K562 (cell line): ENCODE measurements at regions not wholly inside any gene's neighbourhood (a gene's known extent, or its start where the extent isn't known, plus 50 kb on each side); places are given as distances from the start of the nearest gene placed in this dataset.

Experiments used
- ATAC-seq: fragments of 200-7000 bp; cut with Tn5 transposase; 3 replicates; pipeline ENCODE4 v1.9.1; 2020; ENCODE audit warnings: moderate library complexity
- BruUV-seq: library from RNA; stranded (reverse); fragments of 400-500 nt; replicated peaks from 2 replicates; lab custom pipeline; 2021; lab: Mats Ljungman, UMichigan
- CTCF ChIA-PET: fragments of 300-600 bp; formaldehyde crosslinking; extraction: SDS; loops from one replicate; lab custom pipeline; 2021; ENCODE audit warnings: low intra/inter-chr PET ratio; lab: Yijun Ruan, JAX
- POLR2A ChIA-PET: fragments of 300-600, 350-650 bp; sonication (Branson Sonifier 250); formaldehyde crosslinking; extraction: SDS; loops from one replicate; lab custom pipeline; 2021; ENCODE audit warnings: antibody characterized with exemption, inconsistent platforms; lab: Yijun Ruan, JAX
- DNase-seq, 4 experiments: peaks; one replicate each; pipeline versions ENCODE4 v3.0.0 to v3.0.0-alpha.2; 2011 to 2018; ENCODE audit warnings: low spot score in 3 of 4, mixed read lengths in 3 of 4; ENCODE audit errors: extremely low read depth in 1 of 4
- FAIRE-seq: peaks from 2 replicates; lab custom pipeline; 2011; peaks lifted over from hg19 to GRCh38; lab: Jason Lieb, UNC
- H2AFZ ChIP-seq: 2 replicates; pipeline ENCODE4 v1.6.0; 2011; ENCODE audit warnings: low read depth, low read length, control low read depth, inconsistent platforms
- H3K27ac ChIP-seq: fragments of 200-600 bp; 3 replicates; pipeline ENCODE4 v1.8.0; 2011; ENCODE audit warnings: low read depth, mild to moderate bottlenecking, control low read depth, inconsistent platforms, low read length, moderate library complexity, mixed read lengths; ENCODE audit errors: extremely low read depth
- H3K27me3 ChIP-seq, 2 experiments: fragments of 300-600 bp in 1 of 2; 2 replicates in 1 of 2; 3 replicates in 1 of 2; pipeline versions ENCODE4 v1.6.0 to v1.8.0; 2011; ENCODE audit warnings: inconsistent platforms in 2 of 2, low read length in 2 of 2, mild to moderate bottlenecking in 1 of 2, mixed read lengths in 1 of 2, moderate library complexity in 1 of 2; ENCODE audit not compliant: control insufficient read depth in 2 of 2, insufficient read depth in 2 of 2
- H3K36me3 ChIP-seq: fragments of 300-600 bp; 3 replicates; pipeline ENCODE4 v1.8.0; 2011; ENCODE audit warnings: mild to moderate bottlenecking, low read length, inconsistent platforms; ENCODE audit not compliant: control insufficient read depth, insufficient read depth
- H3K4me1 ChIP-seq, 2 experiments: fragments of 200-600 bp in 1 of 2; replicated peaks in 1 of 2; 2 replicates in 1 of 2; 3 replicates in 1 of 2; pipeline versions ENCODE4 v1.5.1 to v1.8.0; 2011; ENCODE audit warnings: inconsistent platforms in 2 of 2, low read length in 2 of 2, mild to moderate bottlenecking in 1 of 2, mixed read lengths in 1 of 2, moderate library complexity in 1 of 2; ENCODE audit not compliant: control insufficient read depth in 2 of 2, insufficient read depth in 2 of 2
- H3K4me2 ChIP-seq: 2 replicates; pipeline ENCODE4 v1.6.1; 2011; ENCODE audit warnings: low read length, control low read depth, inconsistent platforms, mixed read lengths; ENCODE audit not compliant: insufficient read depth
- H3K4me3 ChIP-seq: fragments of 200-600 bp; sonication (generic), shearing (Covaris generic); 2 replicates; pipeline ENCODE4 v1.5.1; 2016; ENCODE audit warnings: control low read depth, inconsistent platforms
- H3K79me2 ChIP-seq: fragments of 200-600 bp; 3 replicates; pipeline ENCODE4 v1.8.0; 2011; ENCODE audit warnings: low read length, inconsistent platforms; ENCODE audit not compliant: control insufficient read depth, insufficient read depth
- H3K9ac ChIP-seq, 2 experiments: 2 replicates each; pipeline versions ENCODE4 v1.6.0 to v1.6.1; 2011; ENCODE audit warnings: low read depth in 2 of 2, low read length in 2 of 2, control low read depth in 1 of 2, inconsistent platforms in 1 of 2, mild to moderate bottlenecking in 1 of 2, mixed read lengths in 1 of 2; ENCODE audit not compliant: insufficient read depth in 1 of 2
- H3K9me1 ChIP-seq: one replicate; pipeline ENCODE4 v1.6.0; 2011; ENCODE audit warnings: inconsistent platforms, mild to moderate bottlenecking, low read length, moderate library complexity; ENCODE audit not compliant: control insufficient read depth, insufficient read depth
- H3K9me3 ChIP-seq: replicated peaks from 2 replicates; pipeline ENCODE4 v1.5.1; 2011; ENCODE audit warnings: low read depth, low read length, inconsistent platforms; ENCODE audit not compliant: control insufficient read depth, insufficient read depth
- H4K20me1 ChIP-seq: replicated peaks from 2 replicates; pipeline ENCODE4 v1.6.1; 2011; ENCODE audit warnings: low read length, inconsistent platforms, mixed read lengths; ENCODE audit not compliant: control insufficient read depth, insufficient read depth
- BRCA1 ChIP-seq, 2 experiments: fragments of 450-650 bp in 1 of 2; sonication (generic) in 1 of 2; formaldehyde crosslinking in 1 of 2; IDR thresholded peaks; 2 replicates each; pipeline versions ENCODE4 v1.5.0 to v1.6.1; 2017 to 2020; ENCODE audit warnings: mild to moderate bottlenecking in 1 of 2, missing genetic modification reagents in 1 of 2
- BRD4 ChIP-seq: fragments of 200-600 bp; sonication (generic); IDR thresholded peaks from 2 replicates; pipeline ENCODE4 v1.6.1; 2017; ENCODE audit warnings: inconsistent platforms
- CHCHD3 ChIP-seq: fragments of 250-450 bp; sonication (Bioruptor Pico); IDR thresholded peaks from 2 replicates; pipeline ENCODE4 v2.1.2; 2022; ENCODE audit warnings: mild to moderate bottlenecking
- CREB3L1 ChIP-seq: fragments of 450-650 bp; IDR thresholded peaks from 2 replicates; pipeline ENCODE4 v1.6.1; 2014; ENCODE audit warnings: low read depth, mild to moderate bottlenecking, moderate library complexity, borderline replicate concordance
- EHMT2 ChIP-seq: fragments of 450-650 bp; IDR thresholded peaks from 2 replicates; pipeline ENCODE4 v1.6.1; 2018; ENCODE audit warnings: antibody characterized with exemption
- EWSR1 ChIP-seq: fragments of 450-650 bp; IDR thresholded peaks from 2 replicates; pipeline ENCODE4 v1.6.1; 2018; ENCODE audit warnings: borderline replicate concordance, mild to moderate bottlenecking, low read depth, moderate library complexity; ENCODE audit not compliant: partially characterized antibody
- RAD51 ChIP-seq: fragments of 450-650 bp; IDR thresholded peaks from 2 replicates; pipeline ENCODE4 v1.7.1; 2016; ENCODE audit warnings: low read depth, mild to moderate bottlenecking, borderline replicate concordance
- RUNX1 ChIP-seq: sonication (generic); IDR thresholded peaks from 2 replicates; pipeline ENCODE4 v1.6.1; 2016; ENCODE audit warnings: antibody characterized with exemption, low read depth
- STAT5A ChIP-seq: IDR thresholded peaks from 2 replicates; pipeline ENCODE4 v1.6.1; 2012; ENCODE audit warnings: low read length, inconsistent platforms, borderline replicate concordance
- ZNF165 ChIP-seq: fragments of 250-450 bp; sonication (Bioruptor Pico); IDR thresholded peaks from 2 replicates; pipeline ENCODE4 v1.4.0; 2020; ENCODE audit warnings: borderline replicate concordance
- ZZZ3 ChIP-seq: fragments of 450-650 bp; IDR thresholded peaks from 2 replicates; pipeline ENCODE4 v1.6.1; 2016; ENCODE audit warnings: antibody characterized with exemption, mild to moderate bottlenecking, moderate library complexity
- WGBS: fragments of 100-300 bp; shearing (Covaris generic); methylation state at CpG from one replicate; pipeline ENCODE4 v1.1.6; 2016; ENCODE audit warnings: low coverage, mixed read lengths; ENCODE audit not compliant: insufficient coverage; ENCODE audit errors: missing lambda C conversion rate; 5-methylcytosine and 5-hydroxymethylcytosine counted together
- in situ Hi-C: fragments of 300-500 bp; cut with MboI; formaldehyde crosslinking; loops from 4 replicates; pipeline ENCODE4 v1.15.0; 2018; ENCODE audit warnings: inconsistent platforms, mixed read lengths
- intact Hi-C: fragments of 100-400 bp; cut with micrococcal nuclease; formaldehyde crosslinking; loops from 2 replicates; pipeline ENCODE4 v1.14.2; 2022

DNA sequence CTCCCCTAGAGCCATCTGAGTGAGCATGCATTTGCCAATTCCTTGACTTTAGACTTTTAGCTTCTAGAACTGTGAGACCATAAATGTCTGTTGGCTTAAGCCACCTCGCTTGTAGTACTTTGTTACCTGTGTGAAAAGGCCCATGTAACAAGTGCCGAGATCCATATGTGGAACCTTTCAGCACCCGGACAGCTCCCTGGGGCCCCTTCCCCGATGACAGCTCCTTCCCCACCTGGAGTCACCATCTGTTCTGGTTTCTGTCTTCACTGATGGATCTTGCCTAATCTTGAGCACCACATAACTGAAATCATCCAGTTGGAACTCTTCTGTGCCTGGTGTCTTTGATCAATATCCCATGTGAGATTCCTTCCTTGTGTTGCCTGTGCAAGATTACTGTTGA lies 78.9 kb upstream of the EEF2KMT start (continued):
- peak; percentile 67 for TF ChIP-seq EHMT2

- in situ Hi-C loops: no loop called here
- CTCF ChIA-PET: no interaction called here
Measured at GRCh38 chr16:5175266-5175665, 77.7 kb upstream of the EEF2KMT start.

DNA sequence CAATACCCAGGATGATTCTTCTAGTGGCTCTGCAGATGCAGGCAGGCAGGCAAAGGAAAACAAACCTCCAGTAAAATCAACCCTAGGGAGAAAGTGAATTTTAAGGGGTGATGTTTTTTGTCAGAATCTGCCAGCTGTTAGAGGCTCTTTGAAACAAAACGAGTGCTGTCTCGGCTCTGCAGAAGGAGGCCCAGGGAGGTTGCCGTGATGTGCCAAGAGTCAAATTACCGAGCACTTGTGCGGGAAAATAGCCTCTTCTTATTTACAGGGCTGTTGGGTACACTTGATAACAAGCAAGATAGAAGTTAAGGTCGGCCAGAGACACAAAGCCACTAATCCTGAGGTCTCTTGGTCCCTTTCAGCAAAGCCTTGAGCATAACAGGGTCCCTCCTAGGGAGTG lies 68.9 kb upstream of the EEF2KMT start:
- ChIA-PET POLR2A (interaction anchor here (0.6 kb wide), 1 partner anchor 39 kb away, joined by 3 read pairs; no protein-coding TSS in a partner anchor), CTCF (no interaction called here)
- no peaks in the 10 kb centered on the region for H4K20me1 ChIP-seq
- H3K79me2 ChIP-seq: no peaks in the 10 kb centered on the region
- no peaks in the 10 kb centered on the region for H3K36me3 ChIP-seq
- no peak overlapping the region for H3K27ac ChIP-seq
- no peak overlapping the region for H3K4me2 ChIP-seq
- intact Hi-C loops: no loop called here
- ATAC-seq: no peak
- no peak for TF ChIP-seq EWSR1
- TF ChIP-seq BRD4: no peak
- no peak for TF ChIP-seq CHCHD3 (CRISPR knock-in tag)
- no peak for TF ChIP-seq ZNF165
- no peak for TF ChIP-seq BRCA1 (IDR thresholded peaks at IDR 0.05)
- no peak for TF ChIP-seq BRCA1 (CRISPR knock-in tag; IDR thresholded peaks at IDR 0.05)
- TF ChIP-seq CREB3L1: no peak
- no peak for TF ChIP-seq RUNX1
- H3K4me1 ChIP-seq: no peaks in the 10 kb centered on the region
- in situ Hi-C loops: no loop called here
- no peak overlapping the region for H3K9ac ChIP-seq
- 1% methylated on average over 5 of the region's 6 CpGs for WGBS
- BruUV-seq: no TSS peak
- H3K9me3 ChIP-seq: no peaks in the 10 kb centered on the region
- peaks cover 7 to 20% of the 10 kb centered on the region in 2 experiments; a peak in 4 of 5 replicates for H3K27me3 ChIP-seq
- no peak overlapping the region for H3K4me3 ChIP-seq
- no peak for DNase-seq
- H3K9me1 ChIP-seq: no peaks in the 10 kb centered on the region
- H2AFZ ChIP-seq: no peak overlapping the region
- no peak for FAIRE-seq

More at GRCh38 chr16:5175266-5175665, 77.7 kb upstream of the EEF2KMT start:
- Histone ChIP-seq H3K4me3 (no peak overlapping the region), H3K36me3 (no peaks in the 10 kb centered on the region), H3K4me2 (no peak overlapping the region), H3K4me1 (no peaks in the 10 kb centered on the region), H3K9me3 (no peaks in the 10 kb centered on the region), H3K79me2 (no peaks in the 10 kb centered on the region), H3K9me1 (no peaks in the 10 kb centered on the region), H2AFZ (no peak overlapping the region), H4K20me1 (no peaks in the 10 kb centered on the region), H3K27ac (no peak overlapping the region), H3K27me3 (no peaks in the 10 kb centered on the region), H3K9ac (no peak overlapping the region)
- ATAC-seq (no peak), DNase-seq (no peak), FAIRE-seq (no peak)
- BruUV-seq: no TSS peak
- POLR2A ChIA-PET: interaction anchor here (0.6 kb wide), 1 partner anchor 148 kb away, joined by 3 read pairs; no protein-coding TSS in a partner anchor
- no peak for TF ChIP-seq STAT5A
- no peak for TF ChIP-seq RAD51
- TF ChIP-seq ZZZ3: no peak
- 2% methylated on average over 5 of the region's 5 CpGs for WGBS
- intact Hi-C loops: no loop called here
